WTC11 (cell line): ENCODE measurements at regions not wholly inside any gene's neighbourhood (a gene's known extent, or its start where the extent isn't known, plus 50 kb on each side); places are given as distances from the start of the nearest gene placed in this dataset.

Experiments used
- ATAC-seq: fragments of 200-7000 bp; cut with Tn5 transposase; 2 replicates; pipeline ENCODE4 v1.10.0; 2021; ENCODE audit warnings: mild to moderate bottlenecking, moderate library complexity
- CTCF ChIA-PET: fragments of 300-600 bp; sonication (Branson Sonifier 250); formaldehyde crosslinking; loops from one replicate; lab custom pipeline; 2021; ENCODE audit warnings: antibody characterized with exemption; lab: Charles Lee
- POLR2A ChIA-PET: fragments of 350-600 bp; sonication (Branson Sonifier 250); formaldehyde crosslinking; loops from one replicate; lab custom pipeline; 2021; ENCODE audit warnings: antibody characterized with exemption; lab: Charles Lee
- DNase-seq: peaks from one replicate; pipeline ENCODE4 v3.0.0; 2021; ENCODE audit warnings: low spot score
- H3K27ac Mint-ChIP-seq: 2 replicates; pipeline ENCODE4 v1.8.0; 2021; ENCODE audit warnings: mixed read lengths
- H3K27me3 Mint-ChIP-seq: 2 replicates; pipeline ENCODE4 v1.8.0; 2021; ENCODE audit warnings: low read depth, mild to moderate bottlenecking, moderate library complexity, mixed read lengths
- H3K36me3 Mint-ChIP-seq: 2 replicates; pipeline ENCODE4 v1.8.0; 2021; ENCODE audit warnings: mixed read lengths
- H3K4me1 Mint-ChIP-seq: 2 replicates; pipeline ENCODE4 v1.8.0; 2022; ENCODE audit warnings: mixed read lengths
- H3K4me3 Mint-ChIP-seq: 2 replicates; pipeline ENCODE4 v1.8.0; 2021; ENCODE audit warnings: mild to moderate bottlenecking, moderate library complexity, mixed read lengths
- H3K9me3 Mint-ChIP-seq: 2 replicates; pipeline ENCODE4 v1.8.0; 2021; ENCODE audit warnings: mixed read lengths
- ATF1 ChIP-seq: sonication (generic); formaldehyde crosslinking; IDR thresholded peaks from 2 replicates; pipeline ENCODE4 v1.8.1; 2023; ENCODE audit warnings: mild to moderate bottlenecking, moderate library complexity, missing genetic modification reagents
- CREM ChIP-seq: sonication (generic); formaldehyde crosslinking; IDR thresholded peaks from 2 replicates; pipeline ENCODE4 v1.8.1; 2022; ENCODE audit warnings: mild to moderate bottlenecking, missing genetic modification reagents, moderate library complexity
- E2F5 ChIP-seq: sonication (generic); formaldehyde crosslinking; IDR thresholded peaks from 2 replicates; pipeline ENCODE4 v1.8.1; 2022; ENCODE audit warnings: mild to moderate bottlenecking, moderate library complexity, missing genetic modification reagents
- FOXK1 ChIP-seq: sonication (generic); formaldehyde crosslinking; IDR thresholded peaks from 2 replicates; pipeline ENCODE4 v1.8.0; 2022; ENCODE audit warnings: mild to moderate bottlenecking, moderate library complexity, missing genetic modification reagents
- FOXP1 ChIP-seq: sonication (generic); formaldehyde crosslinking; IDR thresholded peaks from 2 replicates; pipeline ENCODE4 v1.8.0; 2022; ENCODE audit warnings: missing genetic modification reagents, mild to moderate bottlenecking, moderate library complexity, borderline replicate concordance
- GABPB1 ChIP-seq: sonication (generic); formaldehyde crosslinking; IDR thresholded peaks from 2 replicates; pipeline ENCODE4 v1.8.1; 2023; ENCODE audit warnings: mild to moderate bottlenecking, missing genetic modification reagents
- GRHL2 ChIP-seq: fragments of 250-450 bp; sonication (Bioruptor Pico); IDR thresholded peaks from 2 replicates; pipeline ENCODE4 v1.8.0; 2022; ENCODE audit warnings: mild to moderate bottlenecking, moderate library complexity; ENCODE audit not compliant: insufficient replicate concordance, severe bottlenecking
- GTF2I ChIP-seq: fragments of 250-450 bp; sonication (Bioruptor Pico); conservative IDR thresholded peaks from 2 replicates; pipeline ENCODE4 v1.4.0; 2021; ENCODE audit warnings: mild to moderate bottlenecking
- HMGXB4 ChIP-seq: sonication (generic); formaldehyde crosslinking; IDR thresholded peaks from 2 replicates; pipeline ENCODE4 v1.8.1; 2023; ENCODE audit warnings: mild to moderate bottlenecking, moderate library complexity, missing genetic modification reagents
- IRF2 ChIP-seq: sonication (generic); formaldehyde crosslinking; IDR thresholded peaks from 2 replicates; pipeline ENCODE4 v1.8.0; 2022; ENCODE audit warnings: low read depth, missing genetic modification reagents, borderline replicate concordance
- NFE2L1 ChIP-seq: sonication (generic); formaldehyde crosslinking; IDR thresholded peaks from 2 replicates; pipeline ENCODE4 v1.8.1; 2023; ENCODE audit warnings: missing genetic modification reagents
- NR2C2 ChIP-seq: sonication (generic); formaldehyde crosslinking; IDR thresholded peaks from 2 replicates; pipeline ENCODE4 v1.8.0; 2022; ENCODE audit warnings: mild to moderate bottlenecking, missing genetic modification reagents
- OVOL2 ChIP-seq: fragments of 250-450 bp; sonication (Bioruptor Pico); IDR thresholded peaks from 2 replicates; pipeline ENCODE4 v1.9.0; 2021; ENCODE audit warnings: mild to moderate bottlenecking, borderline replicate concordance
- SMAD4 ChIP-seq: sonication (generic); formaldehyde crosslinking; IDR thresholded peaks from 2 replicates; pipeline ENCODE4 v1.8.0; 2022; ENCODE audit warnings: mild to moderate bottlenecking, missing genetic modification reagents
- TCF7 ChIP-seq: sonication (generic); formaldehyde crosslinking; IDR thresholded peaks from 2 replicates; pipeline ENCODE4 v1.8.0; 2022; ENCODE audit warnings: mild to moderate bottlenecking, low read depth, missing genetic modification reagents, moderate library complexity
- TEAD1 ChIP-seq: sonication (generic); formaldehyde crosslinking; IDR thresholded peaks from 2 replicates; pipeline ENCODE4 v1.8.0; 2022; ENCODE audit warnings: mild to moderate bottlenecking, missing genetic modification reagents
- TEAD4 ChIP-seq: sonication (generic); formaldehyde crosslinking; IDR thresholded peaks from 2 replicates; pipeline ENCODE4 v1.8.0; 2022; ENCODE audit warnings: mild to moderate bottlenecking, missing genetic modification reagents
- USF2 ChIP-seq: sonication (generic); formaldehyde crosslinking; IDR thresholded peaks from 2 replicates; pipeline ENCODE4 v1.8.1; 2023; ENCODE audit warnings: mild to moderate bottlenecking, missing genetic modification reagents, moderate library complexity
- ZNF219 ChIP-seq: sonication (generic); formaldehyde crosslinking; IDR thresholded peaks from 2 replicates; pipeline ENCODE4 v1.8.0; 2023; ENCODE audit warnings: missing genetic modification reagents, mild to moderate bottlenecking, borderline replicate concordance
- ZNF317 ChIP-seq: sonication (generic); formaldehyde crosslinking; IDR thresholded peaks from 2 replicates; pipeline ENCODE4 v1.8.1; 2023; ENCODE audit warnings: low read depth, mild to moderate bottlenecking, moderate library complexity, missing genetic modification reagents, borderline replicate concordance
- ZNF423 ChIP-seq: fragments of 250-450 bp; sonication (Bioruptor Pico); IDR thresholded peaks from 2 replicates; pipeline ENCODE4 v2.1.2; 2022; ENCODE audit warnings: mild to moderate bottlenecking, moderate library complexity
- ZNF671 ChIP-seq: fragments of 250-450 bp; sonication (Bioruptor Pico); IDR thresholded peaks from 2 replicates; pipeline ENCODE4 v1.8.0; 2021; ENCODE audit warnings: mild to moderate bottlenecking
- TF ChIP-seq, protein P1 (sequence below): sonication (generic); formaldehyde crosslinking; conservative IDR thresholded peaks from 2 replicates; pipeline ENCODE4 v1.8.1; 2022; ENCODE audit warnings: mild to moderate bottlenecking, missing genetic modification reagents
- TF ChIP-seq, protein P2 (sequence below): sonication (generic); formaldehyde crosslinking; IDR thresholded peaks from 2 replicates; pipeline ENCODE4 v1.8.0; 2022; ENCODE audit warnings: mild to moderate bottlenecking, missing genetic modification reagents
- TF ChIP-seq, protein P3 (sequence below): sonication (generic); formaldehyde crosslinking; IDR thresholded peaks from 2 replicates; pipeline ENCODE4 v1.8.0; 2022; ENCODE audit warnings: mild to moderate bottlenecking, missing genetic modification reagents

- TF ChIP-seq GABPB1 (no peak), CREM (CRISPR knock-in tag) (no peak), FOXP1 (CRISPR knock-in tag) (0 out of 2 replicates have a peak, but pooled peaks have one; percentile 23), HMGXB4 (CRISPR knock-in tag) (peak; percentile 82; the same call in 1 of the 2 replicates), ZNF317 (CRISPR knock-in tag) (no peak), TEAD1 (CRISPR knock-in tag) (no peak)
- TF ChIP-seq, protein P1, sequence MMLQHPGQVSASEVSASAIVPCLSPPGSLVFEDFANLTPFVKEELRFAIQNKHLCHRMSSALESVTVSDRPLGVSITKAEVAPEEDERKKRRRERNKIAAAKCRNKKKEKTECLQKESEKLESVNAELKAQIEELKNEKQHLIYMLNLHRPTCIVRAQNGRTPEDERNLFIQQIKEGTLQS, result no peak
- TF ChIP-seq, all 79 proteins: peak for 4
Measured at GRCh38 chr1:42035205-42035829, 116.6 kb upstream of the HIVEP3 start (continued).

DNA sequence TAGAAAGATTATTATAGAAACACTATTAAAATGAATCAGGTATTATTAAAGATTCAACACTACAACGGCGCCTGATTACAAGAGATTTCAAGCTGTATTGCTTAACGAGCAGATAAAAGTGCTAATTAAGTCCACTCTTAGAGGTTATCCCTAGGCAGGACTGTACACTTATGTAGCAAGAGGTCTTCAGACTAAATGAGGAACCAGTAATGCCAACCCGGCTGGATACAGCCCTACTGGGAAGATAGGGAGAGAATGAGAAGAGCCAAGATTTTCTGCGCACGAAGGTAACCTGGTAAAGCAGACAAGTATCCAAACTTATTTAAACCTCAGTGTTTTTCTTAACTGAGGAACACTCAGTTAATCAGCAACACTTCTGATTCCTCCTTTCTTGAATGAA, 115.7 kb upstream of the HIVEP3 start:
- Mint-ChIP-seq H3K27ac (no peak overlapping the region), H3K9me3 (no peaks in the 10 kb centered on the region), H3K36me3 (no peaks in the 10 kb centered on the region), H3K4me3 (peak overlapping the region; percentile 74), H3K27me3 (peaks cover 30% of the 10 kb centered on the region), H3K4me1 (peaks cover 10% of the 10 kb centered on the region; the same call in 1 of the 2 replicates)
- POLR2A ChIA-PET, result no interaction called here
- CTCF ChIA-PET, result interaction anchor here (1.7 kb wide), 1 partner anchor 222 kb away, joined by 6 read pairs; no protein-coding TSS in a partner anchor
- ATAC-seq (no peak), DNase-seq (no peak)
- TF ChIP-seq CREM (CRISPR knock-in tag) (no peak), ZNF423 (no peak), FOXK1 (no peak), TEAD1 (CRISPR knock-in tag) (no peak), NFE2L1 (CRISPR knock-in tag) (no peak), IRF2 (CRISPR knock-in tag) (no peak), OVOL2 (CRISPR knock-in tag) (no peak), TEAD4 (CRISPR knock-in tag) (no peak), SMAD4 (CRISPR knock-in tag) (no peak), ATF1 (CRISPR knock-in tag) (no peak), GTF2I (CRISPR knock-in tag) (no peak)
- TF ChIP-seq, protein P2, sequence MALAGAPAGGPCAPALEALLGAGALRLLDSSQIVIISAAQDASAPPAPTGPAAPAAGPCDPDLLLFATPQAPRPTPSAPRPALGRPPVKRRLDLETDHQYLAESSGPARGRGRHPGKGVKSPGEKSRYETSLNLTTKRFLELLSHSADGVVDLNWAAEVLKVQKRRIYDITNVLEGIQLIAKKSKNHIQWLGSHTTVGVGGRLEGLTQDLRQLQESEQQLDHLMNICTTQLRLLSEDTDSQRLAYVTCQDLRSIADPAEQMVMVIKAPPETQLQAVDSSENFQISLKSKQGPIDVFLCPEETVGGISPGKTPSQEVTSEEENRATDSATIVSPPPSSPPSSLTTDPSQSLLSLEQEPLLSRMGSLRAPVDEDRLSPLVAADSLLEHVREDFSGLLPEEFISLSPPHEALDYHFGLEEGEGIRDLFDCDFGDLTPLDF (CRISPR knock-in tag), result no peak
- TF ChIP-seq, protein P3, sequence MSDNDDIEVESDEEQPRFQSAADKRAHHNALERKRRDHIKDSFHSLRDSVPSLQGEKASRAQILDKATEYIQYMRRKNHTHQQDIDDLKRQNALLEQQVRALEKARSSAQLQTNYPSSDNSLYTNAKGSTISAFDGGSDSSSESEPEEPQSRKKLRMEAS (CRISPR knock-in tag), result no peak
- TF ChIP-seq, all 79 proteins: peak for 0

GRCh38 chr1:42033629-42034028, 114.9 kb upstream of the HIVEP3 start:
- H3K4me3 Mint-ChIP-seq, result no peak overlapping the region
- CTCF ChIA-PET, result no interaction called here

More at GRCh38 chr1:42033629-42034028, 114.9 kb upstream of the HIVEP3 start:
- no peak for DNase-seq
- H3K27ac Mint-ChIP-seq, result no peak overlapping the region
- peaks cover 35% of the 10 kb centered on the region for H3K27me3 Mint-ChIP-seq
- peaks cover 10% of the 10 kb centered on the region; the same call in 1 of the 2 replicates for H3K4me1 Mint-ChIP-seq
- TF ChIP-seq NR2C2 (CRISPR knock-in tag), result no peak
- no peak for TF ChIP-seq TCF7 (CRISPR knock-in tag)
- TF ChIP-seq USF2 (CRISPR knock-in tag), result no peak
- no peak for TF ChIP-seq GRHL2 (CRISPR knock-in tag)
- TF ChIP-seq GABPB1, result no peak
- TF ChIP-seq ZNF219 (CRISPR knock-in tag), result no peak
- TF ChIP-seq ZNF671, result no peak
- no peak for TF ChIP-seq E2F5 (CRISPR knock-in tag)
- no peak for ATAC-seq
- POLR2A ChIA-PET, result no interaction called here
- no peaks in the 10 kb centered on the region for H3K36me3 Mint-ChIP-seq
- no peaks in the 10 kb centered on the region for H3K9me3 Mint-ChIP-seq
